ENCODE measurements at regions not wholly inside any gene's neighbourhood (a gene's known extent, or its start where the extent isn't known, plus 50 kb on each side); places are given as distances from the start of the nearest gene placed in this dataset.

DNA sequence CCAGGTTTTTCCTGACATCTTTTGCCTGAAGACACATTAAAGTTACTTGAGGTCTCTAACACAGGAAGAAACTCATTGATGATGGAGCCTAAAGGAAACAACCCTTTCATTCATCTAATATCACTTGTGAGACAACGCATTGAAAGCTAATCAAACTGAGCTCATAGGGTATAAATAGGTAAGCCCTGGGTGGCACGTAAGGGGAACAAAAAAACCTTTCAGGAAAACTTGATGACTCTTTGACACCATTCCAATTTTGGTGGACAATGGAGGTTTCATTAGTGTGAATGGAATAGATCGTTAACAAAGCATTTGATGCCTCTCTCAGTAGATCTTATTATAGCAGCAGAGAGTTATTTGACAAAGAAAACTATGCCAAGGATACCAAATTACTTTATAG is 80.7 kb upstream of the DUSP10 start:
- TF ChIP-seq EZH2 (optimal IDR thresholded peaks at IDR 0.05; ENCODE audit: low read depth, low read length) (no peak), EZH2phosphoT487 (IDR thresholded peaks at IDR 0.05; ENCODE audit: low read length) (no peak)
- TF ChIP-seq, protein P1, sequence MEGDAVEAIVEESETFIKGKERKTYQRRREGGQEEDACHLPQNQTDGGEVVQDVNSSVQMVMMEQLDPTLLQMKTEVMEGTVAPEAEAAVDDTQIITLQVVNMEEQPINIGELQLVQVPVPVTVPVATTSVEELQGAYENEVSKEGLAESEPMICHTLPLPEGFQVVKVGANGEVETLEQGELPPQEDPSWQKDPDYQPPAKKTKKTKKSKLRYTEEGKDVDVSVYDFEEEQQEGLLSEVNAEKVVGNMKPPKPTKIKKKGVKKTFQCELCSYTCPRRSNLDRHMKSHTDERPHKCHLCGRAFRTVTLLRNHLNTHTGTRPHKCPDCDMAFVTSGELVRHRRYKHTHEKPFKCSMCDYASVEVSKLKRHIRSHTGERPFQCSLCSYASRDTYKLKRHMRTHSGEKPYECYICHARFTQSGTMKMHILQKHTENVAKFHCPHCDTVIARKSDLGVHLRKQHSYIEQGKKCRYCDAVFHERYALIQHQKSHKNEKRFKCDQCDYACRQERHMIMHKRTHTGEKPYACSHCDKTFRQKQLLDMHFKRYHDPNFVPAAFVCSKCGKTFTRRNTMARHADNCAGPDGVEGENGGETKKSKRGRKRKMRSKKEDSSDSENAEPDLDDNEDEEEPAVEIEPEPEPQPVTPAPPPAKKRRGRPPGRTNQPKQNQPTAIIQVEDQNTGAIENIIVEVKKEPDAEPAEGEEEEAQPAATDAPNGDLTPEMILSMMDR (IDR thresholded peaks at IDR 0.05; ENCODE audit: low read length), result no peak
